H1 (cell line): ENCODE measurements at regions not wholly inside any gene's neighbourhood (a gene's known extent, or its start where the extent isn't known, plus 50 kb on each side); places are given as distances from the start of the nearest gene placed in this dataset.

ENCODE experiments used
- CHD7 ChIP-seq: fragments of 300-600 bp; sonication (generic); IDR thresholded peaks from 2 replicates; pipeline ENCODE4 v1.7.1; 2012; ENCODE audit warnings: low read length, moderate library complexity, mild to moderate bottlenecking, inconsistent platforms; ENCODE audit not compliant: insufficient replicate concordance

- TF ChIP-seq CHD7 = no peak
These were observed 80.4 kb upstream of the PRR5 start (continued) for GRCh38 chr22:44621401-44622146.
